Middle frontal gyrus (tissue), 1 donor: ENCODE measurements at regions not wholly inside any gene's neighbourhood (a gene's known extent, or its start where the extent isn't known, plus 50 kb on each side); places are given as distances from the start of the nearest gene placed in this dataset.

ENCODE experiments used
- DNase-seq: peaks from one replicate; pipeline ENCODE4 v3.0.0-alpha.2; 2015; ENCODE audit warnings: low spot score; ENCODE audit errors: extremely low spot score

DNA sequence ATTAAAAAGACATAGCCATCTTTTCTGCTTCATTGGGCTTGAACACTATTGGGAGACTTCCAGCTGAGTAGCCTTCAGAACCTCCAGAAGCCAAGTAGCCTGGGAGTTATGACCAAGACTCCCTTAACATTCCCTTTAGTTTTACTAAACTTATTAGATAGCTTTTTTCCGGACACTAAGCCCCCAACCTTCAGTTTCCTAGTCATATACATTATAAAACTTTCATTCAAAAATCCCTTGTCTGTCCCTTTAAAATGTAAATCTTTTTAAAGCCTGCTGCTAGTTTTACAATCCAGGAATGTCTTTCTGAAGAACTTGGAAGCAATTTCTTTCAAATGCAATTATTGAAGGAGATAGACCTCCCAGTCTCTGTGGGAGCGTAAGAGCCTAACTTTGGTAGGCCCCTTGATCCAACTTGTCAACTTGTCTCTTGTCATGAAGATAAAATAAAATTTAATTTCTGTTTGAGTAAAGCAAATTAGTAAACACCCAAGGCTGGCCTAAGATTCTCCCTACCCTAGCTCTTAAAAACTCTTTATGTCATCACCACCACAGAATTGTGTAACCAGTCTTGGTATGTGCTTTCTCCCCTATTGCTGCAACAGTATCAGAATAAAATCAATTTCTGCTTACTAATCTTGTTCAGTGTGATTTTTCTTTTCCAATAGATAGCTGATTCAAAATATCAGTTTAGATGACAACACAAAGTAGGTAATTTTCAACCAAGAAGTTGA is 796.2 kb downstream of the PLA2G4A start:
- DNase-seq, result no peak

GRCh38 chr1:187626056-187626455 is 797.3 kb downstream of the PLA2G4A start:
- DNase-seq, result no peak

DNA sequence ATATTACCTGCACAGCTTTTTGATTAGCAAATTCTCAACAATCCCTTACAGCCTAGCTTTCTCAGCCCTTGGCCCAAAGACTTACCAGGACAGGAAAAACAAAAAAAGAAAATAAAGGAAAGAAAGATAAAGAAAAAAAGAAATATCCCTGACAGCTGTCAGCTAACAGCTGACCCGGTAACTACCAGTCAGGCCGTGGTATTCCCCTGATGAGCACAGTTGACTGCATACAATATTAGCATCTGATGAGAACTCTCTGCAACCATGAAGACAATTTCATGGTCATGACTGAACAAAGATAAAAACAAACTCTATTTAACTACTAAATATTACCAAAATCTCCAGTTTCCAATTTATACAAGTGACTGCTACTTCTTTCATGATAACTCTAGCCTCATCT is 798.8 kb downstream of the PLA2G4A start:
- DNase-seq, result no peak

- DNase-seq, result no peak
Measured at GRCh38 chr1:187629075-187629474, 800.3 kb downstream of the PLA2G4A start.

- no peak for DNase-seq
Measured at GRCh38 chr1:187630653-187631380, 802.1 kb downstream of the PLA2G4A start.

DNA sequence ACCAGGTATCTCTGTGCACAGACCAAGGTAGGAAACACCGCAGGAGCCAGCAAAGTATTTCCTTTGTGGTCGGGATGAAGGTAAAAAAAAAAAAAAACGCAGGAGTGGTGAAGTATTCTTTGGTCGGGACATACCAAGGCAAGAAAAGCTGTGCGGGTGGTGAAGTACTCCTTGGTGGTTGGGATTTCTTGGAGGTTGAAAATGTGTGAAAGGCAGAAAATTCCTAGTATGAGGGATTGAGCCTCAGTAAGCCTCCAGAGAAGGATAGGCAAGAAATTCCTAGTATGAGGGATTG is 802.6 kb downstream of the PLA2G4A start:
- no peak for DNase-seq

DNA sequence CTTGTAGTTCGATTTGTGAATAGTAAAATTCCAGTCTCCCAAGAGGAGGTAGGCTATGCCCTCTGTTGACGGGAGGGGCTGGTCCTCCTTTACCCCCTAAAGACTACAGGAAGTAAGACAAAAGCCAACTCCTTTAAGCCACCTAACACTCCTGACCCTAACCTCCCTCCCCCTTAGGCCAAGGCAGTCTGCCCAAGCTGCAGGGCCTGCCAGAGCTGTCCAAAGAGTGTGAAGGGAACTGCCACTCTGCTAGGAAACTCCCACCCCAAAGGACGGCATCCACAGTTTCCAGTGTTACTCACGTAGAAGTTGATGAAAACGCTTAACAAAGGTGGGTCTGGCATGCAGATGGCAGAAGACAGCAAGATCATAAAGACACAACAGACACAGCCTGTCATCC is 803.2 kb downstream of the PLA2G4A start:
- no peak for DNase-seq

- DNase-seq, result no peak
Measured at GRCh38 chr1:187634940-187635339, 806.2 kb downstream of the PLA2G4A start.

DNA sequence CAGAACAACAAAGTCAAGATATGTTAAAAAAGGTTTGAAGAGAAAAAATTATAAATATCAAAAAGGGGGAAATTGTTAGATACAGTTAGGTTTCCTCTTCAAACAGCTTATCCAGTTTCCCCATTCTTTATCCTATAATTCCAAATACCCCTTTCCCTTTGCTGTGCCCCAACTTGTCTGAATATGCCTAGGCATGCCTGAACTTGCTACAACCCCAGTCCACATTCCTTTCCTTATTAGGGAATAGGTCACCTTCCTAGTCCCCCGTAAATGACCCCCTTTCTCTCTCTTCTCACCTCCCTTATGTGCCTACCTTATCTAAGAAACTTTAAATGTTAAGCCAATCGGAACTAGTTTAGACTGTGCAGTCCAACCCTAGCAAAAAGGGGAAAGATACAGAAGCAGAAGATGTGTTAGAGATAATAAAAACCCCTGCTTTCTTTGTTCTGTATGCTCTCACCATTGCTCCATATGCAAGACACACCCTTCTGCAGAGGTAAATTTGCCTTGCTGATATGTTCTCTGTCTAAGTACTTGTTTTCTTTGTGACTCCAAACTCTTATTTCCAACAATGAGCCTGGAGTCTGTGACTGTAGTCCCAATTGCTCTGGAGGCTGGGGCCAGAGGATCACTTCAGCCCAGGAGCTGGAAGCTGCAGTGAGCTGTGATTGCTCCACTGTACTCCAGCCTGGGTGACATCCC is 810.1 kb downstream of the PLA2G4A start:
- DNase-seq, result no peak

DNA sequence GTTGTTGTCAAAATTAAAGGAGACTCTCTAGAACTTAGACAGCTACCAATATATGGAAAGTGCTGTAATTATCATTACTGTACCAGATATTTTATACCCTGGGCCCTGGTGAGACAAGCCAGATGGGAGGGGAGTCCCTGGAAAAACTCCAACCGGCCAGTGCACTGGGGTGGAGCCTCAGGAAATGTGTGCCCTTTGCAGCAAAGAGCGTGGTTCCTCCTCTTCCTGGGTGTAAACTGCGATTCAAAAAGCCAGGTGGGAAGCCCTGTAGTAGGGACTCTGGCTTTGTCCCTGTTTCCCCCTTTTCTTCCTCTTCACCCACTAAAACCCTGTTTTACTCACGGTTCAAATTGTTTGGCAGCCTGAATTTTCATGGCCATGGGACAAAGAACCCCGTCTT is 812.3 kb downstream of the PLA2G4A start:
- DNase-seq, result no peak

DNA sequence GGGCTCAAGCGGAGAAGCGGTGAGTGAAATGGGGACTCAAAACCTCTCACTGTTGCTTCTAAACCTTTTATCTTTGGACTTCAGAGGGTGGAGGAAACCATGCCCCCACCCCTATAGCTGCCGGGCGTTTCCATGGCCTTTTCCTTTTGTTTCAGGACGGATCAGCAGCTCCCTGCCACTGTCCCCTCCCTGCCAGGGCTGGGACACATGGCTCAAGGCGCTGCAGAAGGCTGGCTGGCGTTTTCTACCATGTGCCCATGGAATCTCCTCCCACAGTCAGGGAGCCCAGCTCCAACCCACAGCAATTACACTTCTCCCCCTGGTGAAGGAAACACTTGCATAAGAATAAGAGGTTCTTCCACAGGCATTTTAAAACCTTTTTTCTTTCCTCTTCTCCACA is 812.7 kb downstream of the PLA2G4A start:
- DNase-seq, result no peak

- no peak for DNase-seq
Measured at GRCh38 chr1:187641907-187642306, 813.2 kb downstream of the PLA2G4A start.

DNA sequence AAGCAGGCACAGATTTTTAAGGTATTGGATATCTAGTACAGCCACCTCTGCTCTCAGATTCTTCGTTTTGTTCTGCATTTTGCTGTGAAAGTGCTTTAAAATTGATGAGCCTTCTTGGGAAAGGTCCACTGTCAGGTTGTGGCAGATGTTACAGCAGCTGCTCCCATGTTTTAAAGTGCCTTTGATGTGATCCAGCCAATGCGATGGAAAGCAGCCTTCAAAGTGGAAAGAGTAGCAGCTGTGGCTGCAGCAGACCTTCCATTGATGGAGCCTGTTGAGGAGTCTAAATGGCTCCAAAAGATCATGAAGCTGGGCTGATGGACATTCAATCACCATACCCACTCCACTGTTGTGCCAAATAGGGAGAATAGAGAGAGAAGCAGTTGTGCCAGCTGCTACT is 816.9 kb downstream of the PLA2G4A start:
- no peak for DNase-seq

DNA sequence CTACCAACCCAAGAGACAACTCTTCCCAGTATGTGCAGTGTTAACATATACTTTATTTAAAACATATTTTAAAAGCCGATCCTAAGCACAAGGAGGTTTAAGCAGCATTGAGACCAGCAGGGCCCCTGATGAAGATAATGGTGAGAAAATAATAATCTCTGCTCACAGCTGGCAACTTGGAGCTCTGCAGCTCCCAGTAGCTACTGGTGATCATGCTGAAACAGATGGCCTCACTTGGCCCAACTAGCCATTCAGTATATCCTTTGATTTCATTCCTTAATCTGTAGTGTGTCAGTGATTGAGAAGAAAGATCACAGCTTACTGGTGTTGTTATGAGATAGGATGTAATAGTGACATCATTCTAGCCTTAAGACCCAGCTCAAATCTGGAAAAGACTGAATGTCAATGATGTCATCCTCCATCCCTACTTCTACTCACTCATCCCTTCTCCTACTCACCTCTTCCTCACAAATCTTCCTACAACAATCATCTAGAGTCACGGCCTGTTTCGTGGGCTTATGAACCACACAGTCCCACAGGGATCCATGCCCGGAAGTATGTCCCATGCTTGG is 817.9 kb downstream of the PLA2G4A start:
- no peak for DNase-seq

DNA sequence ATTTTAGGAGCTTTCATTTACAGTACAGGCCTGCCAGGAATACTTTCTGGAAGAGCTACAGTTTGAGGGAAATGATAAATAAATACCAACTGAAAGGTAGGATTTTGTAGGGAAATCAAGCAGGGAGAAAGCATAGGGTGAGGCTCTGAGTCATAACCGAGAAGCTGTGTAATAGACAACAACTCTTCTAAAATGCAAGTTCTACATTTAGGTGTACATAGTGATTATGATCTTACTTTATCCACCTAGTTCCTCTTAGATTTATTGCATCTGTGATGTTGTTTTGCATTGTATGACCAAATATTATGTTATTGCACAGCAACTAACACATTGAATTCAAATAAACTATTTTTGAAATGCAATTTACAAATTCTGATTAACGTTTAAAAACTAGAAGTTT is 819.3 kb downstream of the PLA2G4A start:
- no peak for DNase-seq

GRCh38 chr1:187654635-187655034 is 825.9 kb downstream of the PLA2G4A start:
- DNase-seq, result no peak

- DNase-seq, result no peak
Measured at GRCh38 chr1:187655104-187655503, 826.4 kb downstream of the PLA2G4A start.

GRCh38 chr1:187665483-187665882 is 836.7 kb downstream of the PLA2G4A start:
- DNase-seq, result no peak

- no peak for DNase-seq
Measured at GRCh38 chr1:187680823-187681222, 852.1 kb downstream of the PLA2G4A start.

- no peak for DNase-seq
Measured at GRCh38 chr1:187682112-187682511, 853.4 kb downstream of the PLA2G4A start.

DNA sequence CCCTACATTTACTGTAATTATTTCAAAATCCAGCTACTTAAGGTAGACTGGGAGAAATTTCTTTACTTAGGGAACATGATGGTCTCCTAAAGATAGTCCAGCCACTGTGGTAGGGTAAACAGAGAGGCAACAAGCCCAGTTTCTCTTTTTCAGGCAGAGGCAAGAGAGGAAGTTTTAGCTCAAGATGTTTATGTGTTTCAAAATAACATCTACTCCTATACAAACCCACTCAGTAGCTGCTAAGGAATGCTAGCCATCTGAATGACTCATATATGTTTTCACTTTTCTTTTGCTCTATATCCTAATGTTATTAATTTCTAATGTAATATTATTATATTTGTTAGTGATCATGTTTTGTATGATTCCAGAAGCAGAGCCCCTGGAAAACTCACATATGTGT is 856.6 kb downstream of the PLA2G4A start:
- DNase-seq, result no peak

DNA sequence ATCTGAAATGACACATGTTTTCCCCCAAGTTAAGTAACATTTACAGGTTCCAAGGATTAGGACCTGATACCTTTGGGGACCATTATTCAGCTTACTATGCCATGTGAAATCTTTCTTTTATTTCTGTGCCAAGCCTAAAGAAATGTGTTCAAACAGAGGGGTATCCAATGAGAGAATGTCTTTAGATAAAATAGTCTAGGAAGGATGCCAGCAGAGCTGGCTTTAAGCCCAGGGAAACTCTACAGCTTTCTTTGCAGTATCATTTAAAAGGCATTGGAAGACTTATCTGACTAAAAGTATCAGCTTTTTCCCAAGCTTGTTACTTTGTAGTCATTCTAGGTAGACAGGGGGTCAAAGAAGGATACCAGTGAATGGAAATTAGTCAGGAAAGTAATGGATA is 860.4 kb downstream of the PLA2G4A start:
- DNase-seq, result no peak
